A673 (cell line): ENCODE measurements at regions not wholly inside any gene's neighbourhood (a gene's known extent, or its start where the extent isn't known, plus 50 kb on each side); places are given as distances from the start of the nearest gene placed in this dataset.
A peak's percentile ranks its signal among the peaks of the same experiment; 100 is the strongest.

Source experiments
- CTCF ChIP-seq: fragments of 300-800, 200-600 bp; sonication (generic); conservative IDR thresholded peaks from 2 replicates; pipeline ENCODE4 v1.5.1; 2017; ENCODE audit warnings: low read depth, mild to moderate bottlenecking, antibody characterized with exemption, low read length, moderate library complexity, mixed read lengths
- EZH2 ChIP-seq: fragments of 200-600 bp; sonication (generic); IDR thresholded peaks from 2 replicates; pipeline ENCODE4 v1.6.1; 2017; ENCODE audit warnings: borderline replicate concordance, low read depth, mild to moderate bottlenecking, mixed read lengths, antibody characterized with exemption, low read length; ENCODE audit not compliant: poor library complexity, severe bottlenecking

- TF ChIP-seq CTCF (peak; percentile 40), EZH2 (no peak)
Observed at GRCh38 chrX:138150709-138151108, 560.8 kb downstream of the FGF13 start.
